Dendritic cell treated with granulocyte-macrophage colony-stimulating factor and Interleukin-4, amounts not matched to agents 40 ng/mL and 50 ng/mL, for 4 days (primary cell): ENCODE measurements at regions not wholly inside any gene's neighbourhood (a gene's known extent, or its start where the extent isn't known, plus 50 kb on each side); places are given as distances from the start of the nearest gene placed in this dataset.
"Not testable (repeated sequence)": the region's sequence is repeated elsewhere in the genome, so short reads cannot be mapped to it uniquely, and the experiment has no call there.

ENCODE experiments used
- H3K27ac Mint-ChIP-seq: one replicate; pipeline ENCODE4 v1.8.0; 2022; ENCODE audit warnings: mild to moderate bottlenecking, mixed read lengths
- H3K27me3 Mint-ChIP-seq: one replicate; pipeline ENCODE4 v1.8.0; 2022; ENCODE audit warnings: mild to moderate bottlenecking, mixed read lengths
- H3K36me3 Mint-ChIP-seq: one replicate; pipeline ENCODE4 v1.8.0; 2022; ENCODE audit warnings: low read depth, mixed read lengths
- H3K4me1 Mint-ChIP-seq: one replicate; pipeline ENCODE4 v1.8.0; 2022; ENCODE audit warnings: low read depth, mixed read lengths
- H3K4me3 Mint-ChIP-seq: one replicate; pipeline ENCODE4 v1.8.0; 2022; ENCODE audit warnings: mild to moderate bottlenecking, moderate library complexity, mixed read lengths
- H3K9me3 Mint-ChIP-seq: one replicate; pipeline ENCODE4 v1.8.0; 2022; ENCODE audit warnings: mixed read lengths
- intact Hi-C: fragments of 100-400 bp; cut with micrococcal nuclease; formaldehyde crosslinking; loops from one replicate; pipeline ENCODE4 v1.15.0; 2022

GRCh38 chr6:28687309-28687981, 161.8 kb downstream of the GPX5 start:
- H3K27ac Mint-ChIP-seq, H3K4me3 Mint-ChIP-seq, H3K9me3 Mint-ChIP-seq, H3K4me1 Mint-ChIP-seq, H3K36me3 Mint-ChIP-seq: not testable (repeated sequence)
- intact Hi-C loops, result loop anchor here (2.0 kb wide), 1 partner anchor 903 kb away; no protein-coding TSS in a partner anchor
- peaks cover 63% of the 10 kb centered on the region for H3K27me3 Mint-ChIP-seq

GRCh38 chr6:28691991-28692390, 166.3 kb downstream of the GPX5 start:
- peaks cover 77% of the 10 kb centered on the region for H3K27me3 Mint-ChIP-seq
- intact Hi-C loops, H3K9me3 Mint-ChIP-seq, H3K36me3 Mint-ChIP-seq, H3K4me3 Mint-ChIP-seq, H3K4me1 Mint-ChIP-seq, H3K27ac Mint-ChIP-seq: not testable (repeated sequence)

- intact Hi-C loops, result no loop called here
- Mint-ChIP-seq H3K27ac (no peak overlapping the region), H3K9me3 (no peaks in the 10 kb centered on the region), H3K4me1 (no peaks in the 10 kb centered on the region), H3K27me3 (peaks cover 77% of the 10 kb centered on the region), H3K36me3 (no peaks in the 10 kb centered on the region), H3K4me3 (no peak overlapping the region)
Measured at GRCh38 chr6:28693033-28693750, 167.5 kb downstream of the GPX5 start.

- Mint-ChIP-seq H3K4me3 (no peak overlapping the region), H3K27me3 (peaks cover 82% of the 10 kb centered on the region), H3K4me1 (no peaks in the 10 kb centered on the region), H3K9me3 (no peaks in the 10 kb centered on the region), H3K27ac (no peak overlapping the region), H3K36me3 (no peaks in the 10 kb centered on the region)
- intact Hi-C loops, result no loop called here
Measured at GRCh38 chr6:28693751-28694443, 168.2 kb downstream of the GPX5 start.

- Mint-ChIP-seq H3K27ac (no peak overlapping the region), H3K4me3 (no peak overlapping the region), H3K36me3 (no peaks in the 10 kb centered on the region), H3K27me3 (peaks cover 91% of the 10 kb centered on the region), H3K9me3 (no peaks in the 10 kb centered on the region), H3K4me1 (no peaks in the 10 kb centered on the region)
- intact Hi-C loops, result no loop called here
Measured at GRCh38 chr6:28695715-28696114, 170.0 kb downstream of the GPX5 start.

GRCh38 chr6:28696167-28696566, 170.5 kb downstream of the GPX5 start:
- Mint-ChIP-seq H3K4me1 (no peaks in the 10 kb centered on the region), H3K27ac (no peak overlapping the region), H3K36me3 (no peaks in the 10 kb centered on the region), H3K27me3 (peaks cover 86% of the 10 kb centered on the region), H3K9me3 (no peaks in the 10 kb centered on the region), H3K4me3 (no peak overlapping the region)
- intact Hi-C loops, result no loop called here

- H3K4me1 Mint-ChIP-seq, result no peaks in the 10 kb centered on the region
- no peaks in the 10 kb centered on the region for H3K9me3 Mint-ChIP-seq
- H3K27me3 Mint-ChIP-seq, result peaks cover 82% of the 10 kb centered on the region
- H3K27ac Mint-ChIP-seq, result no peak overlapping the region
- H3K4me3 Mint-ChIP-seq, result no peak overlapping the region
- no peaks in the 10 kb centered on the region for H3K36me3 Mint-ChIP-seq
- intact Hi-C loops, result no loop called here
Measured at GRCh38 chr6:28696682-28697081, 171.0 kb downstream of the GPX5 start.

GRCh38 chr6:28707387-28708282, 182.0 kb downstream of the GPX5 start:
- intact Hi-C loops, result no loop called here
- Mint-ChIP-seq H3K4me3 (no peak overlapping the region), H3K36me3 (no peaks in the 10 kb centered on the region), H3K9me3 (peaks cover 47% of the 10 kb centered on the region), H3K4me1 (peaks cover 6% of the 10 kb centered on the region), H3K27ac (no peak overlapping the region), H3K27me3 (peaks cover 47% of the 10 kb centered on the region)

- peaks cover 54% of the 10 kb centered on the region for H3K9me3 Mint-ChIP-seq
- H3K27ac Mint-ChIP-seq, result no peak overlapping the region
- H3K36me3 Mint-ChIP-seq, result no peaks in the 10 kb centered on the region
- H3K4me1 Mint-ChIP-seq, result peaks cover 6% of the 10 kb centered on the region
- intact Hi-C loops, result no loop called here
- H3K27me3 Mint-ChIP-seq, result peaks cover 42% of the 10 kb centered on the region
- peak overlapping the region; percentile 2 for H3K4me3 Mint-ChIP-seq
Measured at GRCh38 chr6:28709478-28710349, 184.0 kb downstream of the GPX5 start.

- no peaks in the 10 kb centered on the region for H3K36me3 Mint-ChIP-seq
- peaks cover 6% of the 10 kb centered on the region for H3K4me1 Mint-ChIP-seq
- H3K27ac Mint-ChIP-seq, result no peak overlapping the region
- peaks cover 42% of the 10 kb centered on the region for H3K27me3 Mint-ChIP-seq
- H3K9me3 Mint-ChIP-seq, result peaks cover 54% of the 10 kb centered on the region
- intact Hi-C loops, result no loop called here
- no peak overlapping the region for H3K4me3 Mint-ChIP-seq
Measured at GRCh38 chr6:28710466-28711191, 184.9 kb downstream of the GPX5 start.

GRCh38 chr6:28711325-28711724, 185.6 kb downstream of the GPX5 start:
- Mint-ChIP-seq H3K4me3 (no peak overlapping the region), H3K9me3 (peaks cover 49% of the 10 kb centered on the region), H3K4me1 (peaks cover 6% of the 10 kb centered on the region), H3K27me3 (peaks cover 42% of the 10 kb centered on the region), H3K36me3 (no peaks in the 10 kb centered on the region), H3K27ac (no peak overlapping the region)
- intact Hi-C loops, result no loop called here

- intact Hi-C loops, result no loop called here
- Mint-ChIP-seq H3K4me1 (peaks cover 6% of the 10 kb centered on the region), H3K36me3 (no peaks in the 10 kb centered on the region), H3K27me3 (peaks cover 41% of the 10 kb centered on the region), H3K9me3 (peaks cover 44% of the 10 kb centered on the region), H3K4me3 (no peak overlapping the region), H3K27ac (no peak overlapping the region)
Measured at GRCh38 chr6:28711788-28712341, 186.2 kb downstream of the GPX5 start.
